ENCODE measurements at regions not wholly inside any gene's neighbourhood (a gene's known extent, or its start where the extent isn't known, plus 50 kb on each side); places are given as distances from the start of the nearest gene placed in this dataset.
"Not testable (repeated sequence)": the region's sequence is repeated elsewhere in the genome, so short reads cannot be mapped to it uniquely, and the experiment has no call there.

- no peak for DNase-seq (ENCODE audit: low read depth)
Measured at GRCh38 chrX:40411340-40412111, 169.2 kb upstream of the ATP6AP2 start.

DNA sequence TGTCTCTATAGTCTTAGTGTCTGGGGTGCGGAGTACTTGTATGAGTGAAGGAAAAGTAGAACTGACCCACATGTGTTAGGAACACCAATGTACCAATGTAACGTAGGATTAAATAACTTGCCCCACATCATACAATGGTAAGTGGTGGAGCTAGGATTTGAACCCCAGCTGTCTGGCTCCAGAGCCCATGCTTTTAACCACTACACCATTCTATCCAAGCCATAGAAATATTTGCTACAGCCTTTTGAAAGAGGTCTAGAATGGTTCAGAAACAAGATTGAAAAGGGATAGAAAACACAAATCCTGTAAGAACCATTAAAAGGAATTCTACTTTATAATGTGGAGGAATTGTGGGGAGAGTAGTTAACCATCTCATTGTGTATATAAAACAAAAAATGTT is 169.9 kb upstream of the ATP6AP2 start:
- DNase-seq (ENCODE audit: low read depth): no peak

- no peak for DNase-seq (ENCODE audit: low read depth)
Measured at GRCh38 chrX:40406330-40406859, 174.4 kb upstream of the ATP6AP2 start.

DNA sequence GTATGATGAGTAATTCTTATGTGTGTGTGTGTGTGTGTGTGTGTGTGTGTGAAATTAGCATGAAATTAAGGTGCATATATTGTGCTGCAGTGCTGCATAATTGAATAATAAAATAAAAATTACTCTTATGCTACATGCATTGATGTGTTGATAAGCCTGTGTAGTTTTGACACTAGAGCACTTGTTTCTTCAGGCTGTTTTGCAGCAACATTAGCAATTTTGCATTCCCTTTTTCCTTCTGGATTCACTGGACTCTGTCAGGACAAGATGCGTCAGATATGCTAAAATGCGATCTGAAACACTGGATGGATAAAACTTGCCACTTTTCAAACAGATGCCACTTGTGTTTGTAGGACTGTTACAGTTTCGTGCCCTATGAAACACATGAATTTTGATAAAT is 175.4 kb upstream of the ATP6AP2 start:
- no peak for DNase-seq (ENCODE audit: low read depth)

DNA sequence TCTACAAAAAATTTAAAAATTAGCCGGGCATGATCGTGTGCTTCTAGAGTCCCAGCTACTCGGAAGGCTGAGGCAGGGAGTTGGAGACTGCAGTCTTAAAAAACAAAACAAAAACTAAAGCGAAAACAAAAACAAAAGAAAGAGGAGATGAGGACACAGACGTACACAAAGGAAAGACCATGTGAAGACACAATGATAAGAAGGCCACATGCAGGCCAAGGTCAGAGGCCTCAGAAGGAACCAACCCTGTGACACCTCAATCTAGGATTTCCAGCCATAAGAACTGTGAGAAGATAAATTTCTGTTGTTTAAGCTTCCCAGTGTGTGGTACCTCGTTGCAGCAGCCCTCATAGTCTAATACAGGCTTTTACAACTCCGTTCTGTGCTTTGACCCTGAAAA is 177.0 kb upstream of the ATP6AP2 start:
- no peak for DNase-seq (ENCODE audit: low read depth)

- no peak for DNase-seq (ENCODE audit: low read depth)
Measured at GRCh38 chrX:40402831-40403533, 177.8 kb upstream of the ATP6AP2 start.

DNA sequence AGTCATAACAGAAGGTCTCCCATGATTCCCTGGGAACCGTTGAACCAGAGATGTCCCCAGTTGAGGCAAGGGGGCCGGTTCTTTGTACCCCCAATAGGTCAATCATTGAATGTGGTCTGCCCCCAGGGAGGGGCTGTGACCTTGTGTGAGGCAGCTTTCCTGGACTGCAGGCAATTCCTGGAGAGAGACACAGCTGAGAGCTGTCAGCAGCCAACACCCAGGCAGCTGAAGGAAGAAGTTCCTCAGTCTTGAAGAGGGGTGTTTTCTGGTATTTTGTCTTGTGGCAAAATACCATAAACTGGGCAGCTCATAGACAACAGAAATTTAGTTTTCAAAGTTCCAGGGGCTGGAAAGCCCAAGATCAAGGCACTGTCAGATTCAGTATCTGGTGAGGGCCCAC is 185.7 kb upstream of the ATP6AP2 start:
- no peak for DNase-seq (ENCODE audit: low read depth)

DNA sequence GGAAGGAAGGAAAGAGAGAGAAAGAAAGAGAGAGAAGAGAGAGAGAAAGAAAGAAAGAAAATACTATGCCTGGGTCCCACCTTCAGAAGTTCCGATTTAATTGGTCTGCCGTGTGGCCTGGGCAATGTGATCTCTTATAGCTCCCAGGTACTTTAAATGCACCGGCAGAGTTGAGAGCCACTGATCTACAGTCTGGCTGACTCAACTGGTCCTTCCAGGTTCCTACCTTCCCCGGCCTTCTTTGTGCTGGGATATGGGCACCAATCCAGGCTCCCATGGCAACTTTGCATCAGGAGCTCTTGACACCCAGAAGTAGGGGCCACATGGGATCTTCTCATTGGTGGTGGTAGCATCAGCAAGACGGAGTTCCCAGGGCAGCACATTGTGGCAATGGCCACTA is 186.5 kb upstream of the ATP6AP2 start:
- DNase-seq (ENCODE audit: low read depth): no peak

- DNase-seq (ENCODE audit: low read depth): no peak
Measured at GRCh38 chrX:40392599-40392998, 188.2 kb upstream of the ATP6AP2 start.

DNA sequence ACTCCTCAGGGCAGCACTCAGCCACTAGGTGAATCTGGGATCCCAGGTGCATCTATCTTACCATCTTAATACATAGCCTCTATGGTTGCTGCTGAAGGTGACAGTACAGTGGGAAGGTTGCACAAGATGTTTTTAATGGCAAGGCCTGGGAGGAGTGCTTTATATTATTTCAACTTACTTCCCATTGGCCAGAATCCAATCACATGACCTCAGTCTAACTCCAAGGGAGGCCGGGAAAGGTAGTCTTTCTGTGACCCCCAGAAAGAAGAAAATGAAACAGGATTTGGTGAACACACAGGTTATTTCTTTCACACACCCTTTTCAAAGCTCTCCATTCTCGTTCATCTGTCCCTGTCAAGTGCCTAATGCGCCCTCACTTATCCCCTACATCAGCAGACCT is 189.1 kb upstream of the ATP6AP2 start:
- no peak for DNase-seq (ENCODE audit: low read depth)

- DNase-seq (ENCODE audit: low read depth): no peak
Measured at GRCh38 chrX:40389555-40389954, 191.2 kb upstream of the ATP6AP2 start.

DNA sequence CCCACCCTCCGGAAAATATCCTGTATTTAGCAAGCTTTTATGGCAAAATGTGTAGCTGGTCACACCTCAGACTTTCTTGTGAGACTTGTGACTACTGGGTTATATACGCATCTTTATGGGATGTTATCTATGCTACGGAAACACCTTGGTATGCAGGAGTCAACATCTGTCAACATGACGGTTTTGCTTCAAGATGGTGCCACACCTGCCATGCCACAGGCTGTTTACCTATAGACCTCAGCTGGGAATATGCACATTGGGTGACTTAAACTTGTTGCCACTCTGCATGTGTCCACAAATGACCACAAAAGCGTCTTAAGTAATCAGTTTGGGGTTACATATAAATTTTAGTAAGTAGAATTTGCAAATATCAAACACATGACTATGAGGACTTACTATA is 192.3 kb upstream of the ATP6AP2 start:
- DNase-seq (ENCODE audit: low read depth): no peak

GRCh38 chrX:40387869-40388268 is 192.9 kb upstream of the ATP6AP2 start:
- DNase-seq (ENCODE audit: low read depth): not testable (repeated sequence)

DNA sequence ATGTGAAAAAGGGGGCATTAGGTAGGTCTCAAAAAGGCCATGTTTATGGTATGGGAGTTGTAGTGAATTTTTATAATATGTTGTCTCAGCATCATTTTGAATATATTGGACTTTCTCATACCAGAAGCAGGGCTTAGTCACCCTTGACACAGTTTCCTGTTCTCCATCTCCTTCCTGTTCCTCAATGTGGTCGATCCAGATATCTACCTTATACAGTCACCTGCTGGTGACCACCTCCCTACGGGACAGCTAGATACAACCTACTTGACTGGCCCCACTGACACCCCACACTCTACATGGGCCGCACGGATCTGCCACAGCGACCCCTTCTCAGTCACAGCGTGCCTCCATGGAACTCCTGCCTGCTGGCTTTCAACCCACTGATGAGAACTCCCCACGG is 193.5 kb upstream of the ATP6AP2 start:
- DNase-seq (ENCODE audit: low read depth): not testable (repeated sequence)

DNA sequence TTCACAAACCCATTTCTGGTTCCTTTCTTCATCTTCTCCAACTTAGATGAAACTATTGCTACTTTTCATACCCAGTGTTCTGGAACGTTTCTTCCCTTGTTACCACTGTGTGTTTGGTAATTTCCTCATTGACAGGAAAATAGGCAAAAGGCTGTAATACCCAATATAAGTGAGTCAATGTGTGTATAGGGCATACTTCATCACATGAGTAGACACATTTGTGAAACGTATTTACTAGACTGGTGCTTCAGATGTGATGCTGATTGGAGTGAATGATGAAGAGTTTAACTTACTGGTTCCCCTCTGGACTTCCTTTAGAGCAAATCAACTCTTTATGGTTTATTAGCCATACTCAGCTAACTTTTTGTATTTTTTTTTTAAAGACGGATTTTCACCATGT is 195.1 kb upstream of the ATP6AP2 start:
- no peak for DNase-seq (ENCODE audit: low read depth)

DNA sequence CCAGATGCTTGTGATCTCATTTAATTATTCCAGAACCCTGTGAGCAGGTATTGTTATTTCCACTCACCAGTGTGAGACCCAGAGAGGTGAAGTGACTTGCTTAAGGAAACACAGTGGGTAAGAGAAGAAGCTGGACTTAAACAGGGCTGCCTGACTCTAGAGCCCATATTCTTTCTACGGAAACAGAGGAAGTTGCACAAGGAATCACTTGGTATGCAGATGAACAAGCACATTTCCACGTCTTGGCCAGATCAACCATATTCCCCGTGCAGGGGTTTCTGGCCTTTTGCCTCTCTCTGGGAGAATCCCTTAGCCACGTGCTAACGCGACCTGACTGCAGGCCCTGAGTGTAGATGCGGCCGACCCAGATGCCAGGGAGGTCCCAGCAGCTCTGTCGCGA is 195.5 kb upstream of the ATP6AP2 start:
- DNase-seq (ENCODE audit: low read depth): no peak

DNA sequence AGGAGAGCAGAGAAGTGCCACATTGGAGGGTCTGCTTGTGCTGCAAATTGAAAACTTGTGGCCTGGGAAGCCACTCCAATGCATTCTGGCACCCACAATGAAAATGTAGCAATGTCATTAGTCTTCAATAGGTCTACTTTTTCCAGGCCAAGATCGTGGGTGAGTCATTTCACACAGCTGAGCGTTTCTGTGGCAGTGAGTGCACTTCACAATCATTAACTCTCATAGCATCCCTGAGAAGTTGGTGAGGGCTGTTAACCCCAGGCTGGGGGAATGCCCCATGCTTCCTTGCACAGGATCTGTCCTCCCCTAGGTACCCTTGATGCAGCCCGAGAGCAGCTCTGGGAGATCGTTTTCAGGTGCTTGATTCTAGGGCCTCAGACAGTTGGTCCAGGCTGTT is 196.8 kb upstream of the ATP6AP2 start:
- DNase-seq (ENCODE audit: low read depth): no peak

- no peak for DNase-seq (ENCODE audit: low read depth)
Measured at GRCh38 chrX:40383360-40383759, 197.4 kb upstream of the ATP6AP2 start.

GRCh38 chrX:40380655-40381488 is 199.9 kb upstream of the ATP6AP2 start:
- no peak for DNase-seq (ENCODE audit: low read depth)

- DNase-seq (ENCODE audit: low read depth): no peak
Measured at GRCh38 chrX:40377684-40378083, 203.1 kb upstream of the ATP6AP2 start.

- no peak for DNase-seq (ENCODE audit: low read depth)
Measured at GRCh38 chrX:40374486-40374885, 206.3 kb upstream of the ATP6AP2 start.

- no peak for DNase-seq (ENCODE audit: low read depth)
Measured at GRCh38 chrX:40373641-40374040, 207.1 kb upstream of the ATP6AP2 start.

DNA sequence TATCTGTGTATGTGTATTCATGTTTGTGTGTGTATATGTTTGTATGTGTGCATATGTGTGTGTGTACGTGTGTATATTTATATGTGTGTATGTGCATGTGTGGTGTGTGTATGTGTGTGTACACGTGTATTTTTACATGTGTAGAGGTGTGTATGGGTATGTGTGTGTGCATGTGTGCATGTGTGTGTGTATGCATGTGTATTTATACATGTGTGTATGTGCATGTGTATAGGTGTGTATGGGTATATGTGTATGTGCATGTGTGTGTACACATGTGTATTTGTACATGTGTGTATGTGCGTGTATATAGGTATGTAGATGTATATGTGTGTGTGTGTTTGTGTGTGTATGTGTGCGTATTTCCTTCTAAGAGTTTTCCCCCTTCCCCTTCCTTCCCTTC is 207.7 kb upstream of the ATP6AP2 start:
- DNase-seq (ENCODE audit: low read depth): no peak

Measured in activated T-cell treated with anti-CD3 and anti-CD28 coated beads for 24 hours (primary cell).